HEK293T (cell line): ENCODE measurements at regions not wholly inside any gene's neighbourhood (a gene's known extent, or its start where the extent isn't known, plus 50 kb on each side); places are given as distances from the start of the nearest gene placed in this dataset.

ENCODE experiments used
- BHLHE40 ChIP-seq: fragments of 450-650 bp; IDR thresholded peaks from 2 replicates; pipeline ENCODE4 v1.6.1; 2016; ENCODE audit warnings: mild to moderate bottlenecking, moderate library complexity, borderline replicate concordance
- ELF4 ChIP-seq: fragments of 450-650 bp; IDR thresholded peaks from 2 replicates; pipeline ENCODE4 v1.6.1; 2017; ENCODE audit warnings: antibody characterized with exemption
- FOXA1 ChIP-seq: fragments of 450-650 bp; IDR thresholded peaks from 2 replicates; pipeline ENCODE4 v1.6.1; 2016; ENCODE audit warnings: mild to moderate bottlenecking
- FOXK2 ChIP-seq: fragments of 450-650 bp; IDR thresholded peaks from 2 replicates; pipeline ENCODE4 v1.6.1; 2016; ENCODE audit warnings: mild to moderate bottlenecking
- FOXM1 ChIP-seq: fragments of 450-650 bp; IDR thresholded peaks from 2 replicates; pipeline ENCODE4 v1.6.1; 2017; ENCODE audit warnings: mild to moderate bottlenecking, borderline replicate concordance
- HDGF ChIP-seq: fragments of 450-650 bp; IDR thresholded peaks from 2 replicates; pipeline ENCODE4 v1.6.1; 2017; ENCODE audit warnings: antibody characterized with exemption, borderline replicate concordance
- L3MBTL2 ChIP-seq: fragments of 450-650 bp; conservative IDR thresholded peaks from 2 replicates; pipeline ENCODE4 v1.6.1; 2016; ENCODE audit warnings: mild to moderate bottlenecking
- LEF1 ChIP-seq: fragments of 450-650 bp; IDR thresholded peaks from 2 replicates; pipeline ENCODE4 v1.6.1; 2017; ENCODE audit warnings: mild to moderate bottlenecking, borderline replicate concordance
- NFRKB ChIP-seq: fragments of 450-650 bp; IDR thresholded peaks from 2 replicates; pipeline ENCODE4 v1.6.1; 2016; ENCODE audit warnings: mild to moderate bottlenecking, moderate library complexity
- PKNOX1 ChIP-seq: fragments of 450-650 bp; IDR thresholded peaks from 2 replicates; pipeline ENCODE4 v1.6.1; 2016
- SP1 ChIP-seq: fragments of 450-650 bp; IDR thresholded peaks from 2 replicates; pipeline ENCODE4 v1.6.1; 2017
- TARDBP ChIP-seq: fragments of 450-650 bp; IDR thresholded peaks from 2 replicates; pipeline ENCODE4 v1.6.1; 2016
- ZNF384 ChIP-seq: fragments of 450-650 bp; IDR thresholded peaks from 2 replicates; pipeline ENCODE4 v1.6.1; 2016

DNA sequence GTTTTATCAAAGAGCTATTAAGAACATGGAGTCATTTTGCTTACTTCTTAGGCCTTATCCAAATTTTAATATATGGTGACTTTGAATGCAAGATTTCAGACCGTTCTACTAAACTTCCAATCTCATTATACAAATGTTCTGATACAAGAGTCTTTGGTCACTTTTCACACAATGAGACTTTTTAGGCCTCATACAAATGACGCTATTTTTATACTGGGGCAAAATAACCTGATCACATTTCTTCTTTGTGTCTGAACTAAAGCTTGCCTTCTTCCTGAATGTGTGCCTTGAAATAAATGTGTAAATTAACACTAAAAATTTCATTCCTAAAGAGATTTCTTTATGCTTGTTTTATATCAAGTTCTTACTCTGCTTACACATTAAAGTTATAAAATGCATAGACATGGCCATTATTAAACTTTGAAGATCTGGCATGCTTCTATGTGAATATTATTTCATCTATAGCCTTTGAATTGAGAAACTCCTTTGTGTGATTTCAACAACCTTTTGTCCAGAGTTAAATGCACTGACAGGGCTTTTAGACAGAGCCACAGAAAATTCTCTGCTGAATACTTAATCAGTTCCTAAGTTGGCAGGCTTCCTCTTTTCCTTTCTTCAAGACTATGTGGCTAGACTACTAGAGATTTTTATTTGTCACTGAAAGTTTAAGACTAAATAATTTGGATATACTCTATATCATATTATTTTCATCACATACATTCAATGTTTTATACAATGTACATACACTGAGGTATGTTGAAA is 86.1 kb downstream of the EDNRB start:
- no peak for TF ChIP-seq FOXM1
- TF ChIP-seq SP1, result no peak
- no peak for TF ChIP-seq FOXA1
- no peak for TF ChIP-seq BHLHE40
- TF ChIP-seq FOXK2, result no peak
- TF ChIP-seq NFRKB, result no peak
- TF ChIP-seq L3MBTL2, result no peak
- TF ChIP-seq HDGF, result no peak
- no peak for TF ChIP-seq ZNF384
- no peak for TF ChIP-seq ELF4
- no peak for TF ChIP-seq TARDBP
- TF ChIP-seq PKNOX1, result no peak
- TF ChIP-seq LEF1, result no peak
